Endothelial cell of umbilical vein (primary cell): ENCODE measurements at regions not wholly inside any gene's neighbourhood (a gene's known extent, or its start where the extent isn't known, plus 50 kb on each side); places are given as distances from the start of the nearest gene placed in this dataset.
A peak's percentile ranks its signal among the peaks of the same experiment; 100 is the strongest.

ENCODE experiments used
- BruUV-seq: library from RNA; stranded (reverse); fragments of 400-500 nt; replicated peaks from 2 replicates; lab custom pipeline; 2021; lab: Mats Ljungman, UMichigan
- CTCF ChIA-PET: fragments of 300-600, 350-600 bp; sonication (Branson Sonifier 250); formaldehyde crosslinking; loops from one replicate; lab custom pipeline; 2021; ENCODE audit warnings: antibody characterized with exemption, inconsistent platforms; lab: Charles Lee
- POLR2A ChIA-PET: fragments of 300-600, 350-600 bp; sonication (Branson Sonifier 250); formaldehyde crosslinking; loops from one replicate; lab custom pipeline; 2021; ENCODE audit warnings: antibody characterized with exemption, inconsistent platforms; lab: Charles Lee
- DNase-seq: peaks from one replicate; pipeline ENCODE4 v3.0.0-alpha.2; 2011; ENCODE audit warnings: low read depth, low spot score
- FAIRE-seq: peaks from 2 replicates; lab custom pipeline; 2011; peaks lifted over from hg19 to GRCh38; lab: Jason Lieb, UNC
- H2AFZ ChIP-seq: 2 replicates; pipeline ENCODE4 v1.6.0; 2012; ENCODE audit warnings: low read depth, low read length, control low read depth, inconsistent platforms
- H3K27ac ChIP-seq: 2 replicates; pipeline ENCODE4 v1.5.1; 2011; ENCODE audit warnings: low read depth, mild to moderate bottlenecking, control low read depth, low read length, moderate library complexity; ENCODE audit not compliant: insufficient read depth
- H3K27me3 ChIP-seq, 2 experiments: 2 replicates each; pipeline versions ENCODE4 v1.6.0 to v1.6.1; 2011; ENCODE audit warnings: low read length in 2 of 2, mixed read lengths in 1 of 2; ENCODE audit not compliant: control insufficient read depth in 2 of 2, insufficient read depth in 2 of 2
- H3K36me3 ChIP-seq, 2 experiments: 2 replicates in 1 of 2; 3 replicates in 1 of 2; pipeline ENCODE4 v1.5.1; 2011; ENCODE audit warnings: low read length in 2 of 2, mild to moderate bottlenecking in 1 of 2, moderate library complexity in 1 of 2; ENCODE audit not compliant: control insufficient read depth in 2 of 2, insufficient read depth in 2 of 2; ENCODE audit errors: extremely low read depth in 1 of 2
- H3K4me1 ChIP-seq: 3 replicates; pipeline ENCODE4 v1.5.1; 2011; ENCODE audit warnings: mild to moderate bottlenecking, low read length; ENCODE audit not compliant: control insufficient read depth, insufficient read depth; ENCODE audit errors: extremely low read depth
- H3K4me2 ChIP-seq: 2 replicates; pipeline ENCODE4 v1.6.1; 2011; ENCODE audit warnings: low read length, control low read depth, mixed read lengths; ENCODE audit not compliant: insufficient read depth
- H3K4me3 ChIP-seq, 3 experiments: fragments of 200-600 bp in 1 of 3; sonication (generic), shearing (Covaris generic) in 1 of 3; replicated peaks in 1 of 3; 2 replicates each; pipeline ENCODE4 v1.5.1; 2011 to 2016; ENCODE audit warnings: control low read depth in 3 of 3, low read length in 3 of 3, mild to moderate bottlenecking in 2 of 3, inconsistent platforms in 1 of 3, low read depth in 1 of 3, moderate library complexity in 1 of 3; ENCODE audit not compliant: insufficient read depth in 1 of 3
- H3K79me2 ChIP-seq: 2 replicates; pipeline ENCODE4 v1.6.0; 2012; ENCODE audit warnings: low read length, inconsistent platforms; ENCODE audit not compliant: control insufficient read depth, insufficient read depth
- H3K9ac ChIP-seq: replicated peaks from 2 replicates; pipeline ENCODE3; 2011; ENCODE audit warnings: low read length, control low read depth; ENCODE audit not compliant: insufficient read depth; ENCODE audit errors: extremely low read depth
- H3K9me1 ChIP-seq: replicated peaks from 3 replicates; pipeline ENCODE4 v1.6.0; 2011; ENCODE audit warnings: mild to moderate bottlenecking, low read length; ENCODE audit not compliant: control insufficient read depth, insufficient read depth; ENCODE audit errors: extremely low read depth
- H3K9me3 ChIP-seq: replicated peaks from 2 replicates; pipeline ENCODE4 v1.5.1; 2012; ENCODE audit warnings: low read length, inconsistent platforms; ENCODE audit not compliant: control insufficient read depth, insufficient read depth
- H4K20me1 ChIP-seq: replicated peaks from 2 replicates; pipeline ENCODE3; 2011; ENCODE audit warnings: mild to moderate bottlenecking, low read length; ENCODE audit not compliant: control insufficient read depth, insufficient read depth; ENCODE audit errors: extremely low read depth
- CTCF ChIP-seq, 2 donors: IDR thresholded peaks; 1 replicate in 1 of 2; 2 replicates in 1 of 2; pipeline ENCODE4 v1.5.1; 2011; ENCODE audit warnings: low read length in 2 of 2, mild to moderate bottlenecking in 2 of 2, moderate library complexity in 2 of 2, control low read depth in 1 of 2, inconsistent platforms in 1 of 2, low read depth in 1 of 2; ENCODE audit not compliant: insufficient read depth in 1 of 2; ENCODE audit errors: extremely low read depth in 1 of 2
- EZH2 ChIP-seq: IDR thresholded peaks from 2 replicates; pipeline ENCODE4 v1.6.1; 2012; ENCODE audit warnings: borderline replicate concordance, low read depth, mild to moderate bottlenecking, moderate library complexity, low read length, inconsistent platforms; ENCODE audit not compliant: severe bottlenecking
- FOS ChIP-seq: IDR thresholded peaks from 2 replicates; pipeline ENCODE4 v1.6.1; 2011; ENCODE audit warnings: mild to moderate bottlenecking, low read length, moderate library complexity, borderline replicate concordance; ENCODE audit not compliant: insufficient read depth
- GATA2 ChIP-seq: IDR thresholded peaks from 2 replicates; pipeline ENCODE4 v1.7.0; 2011; ENCODE audit warnings: low read depth, mild to moderate bottlenecking, moderate library complexity, mixed read lengths, low read length; ENCODE audit not compliant: insufficient read length, insufficient read depth
- JUN ChIP-seq: IDR thresholded peaks from 2 replicates; pipeline ENCODE4 v1.6.1; 2011; ENCODE audit warnings: borderline replicate concordance, low read depth; ENCODE audit not compliant: insufficient read length, insufficient read depth
- MAX ChIP-seq: IDR thresholded peaks from 2 replicates; pipeline ENCODE4 v1.6.1; 2011; ENCODE audit not compliant: insufficient read depth, insufficient read length
- MYC ChIP-seq: IDR thresholded peaks from one replicate; pipeline ENCODE4 v1.6.1; 2011; ENCODE audit warnings: mild to moderate bottlenecking, low read depth, low read length
- POLR2A ChIP-seq: IDR thresholded peaks from 2 replicates; pipeline ENCODE4 v1.6.1; 2012; ENCODE audit warnings: low read depth, mild to moderate bottlenecking, control low read depth, low read length
- POLR2AphosphoS5 ChIP-seq: IDR thresholded peaks from 2 replicates; pipeline ENCODE4 v1.6.1; 2012; ENCODE audit warnings: low read depth, mild to moderate bottlenecking, control low read depth, low read length, moderate library complexity; ENCODE audit not compliant: insufficient read depth
- dilution Hi-C: fragments of 300-500 bp; cut with MboI; formaldehyde crosslinking; loops from one replicate; pipeline ENCODE4 v1.15.0; 2019; ENCODE audit warnings: low sequenced_read_pairs; ENCODE audit not compliant: extremely low pct_ligation_motif_present
- intact Hi-C: fragments of 100-400 bp; cut with micrococcal nuclease; formaldehyde crosslinking; loops from one replicate; pipeline ENCODE4 v1.10.0; 2022

GRCh38 chr18:11523804-11524203, 85.6 kb upstream of the SLC35G4 start:
- intact Hi-C loops = loop anchor here (1.0 kb wide), 1 partner anchor 24 kb away; no protein-coding TSS in a partner anchor
- no peaks in the 10 kb centered on the region for H3K27me3 ChIP-seq
- H4K20me1 ChIP-seq = no peaks in the 10 kb centered on the region
- H3K4me3 ChIP-seq = no peak overlapping the region
- ChIA-PET POLR2A (no interaction called here), CTCF (interaction anchor here (0.8 to 4.9 kb wide), 5 partner anchors 30 to 213 kb away, joined by 3 to 24 read pairs (median 4); no protein-coding TSS in a partner anchor)
- no TSS peak for BruUV-seq
- peak overlapping the region; percentile 53 for H3K9ac ChIP-seq
- H3K9me1 ChIP-seq = no peaks in the 10 kb centered on the region
- dilution Hi-C loops = no loop called here
- FAIRE-seq = peak; percentile 18
- peak overlapping the region; percentile 77 for H3K4me2 ChIP-seq
- peak overlapping the region; percentile 97 for H3K27ac ChIP-seq
- no peaks in the 10 kb centered on the region for H3K79me2 ChIP-seq
- H3K36me3 ChIP-seq = no peaks in the 10 kb centered on the region
- no peaks in the 10 kb centered on the region for H3K9me3 ChIP-seq
- peak; percentile 55 for DNase-seq
- peaks cover 28% of the 10 kb centered on the region for H3K4me1 ChIP-seq
- TF ChIP-seq JUN = no peak
- TF ChIP-seq POLR2AphosphoS5 = peak; percentile 22
- no peak for TF ChIP-seq CTCF (IDR thresholded peaks at IDR 0.05; ENCODE audit: extremely low read depth in 1 of 2, insufficient read depth in 1 of 2, low read depth in 1 of 2, low read length in 2 of 2)
- no peak for TF ChIP-seq MAX
- TF ChIP-seq FOS = peak; percentile 61
- no peak for TF ChIP-seq MYC
- peak; percentile 36 for TF ChIP-seq GATA2
- TF ChIP-seq POLR2A = no peak
- no peak for TF ChIP-seq EZH2
- H2AFZ ChIP-seq = no peak overlapping the region
